ENCODE measurements at regions not wholly inside any gene's neighbourhood (a gene's known extent, or its start where the extent isn't known, plus 50 kb on each side); places are given as distances from the start of the nearest gene placed in this dataset.

- ChIA-PET CTCF (no interaction called here), SMC1A (ENCODE audit: uncharacterized antibody, unreplicated experiment) (no interaction called here), POLR2A (no interaction called here), RAD21 (ENCODE audit: unreplicated experiment) (no interaction called here)
- no peak for ATAC-seq
- Histone ChIP-seq H3K4me2 (ENCODE audit: control insufficient read depth, insufficient read depth) (no peak overlapping the region), H2AFZ (ENCODE audit: control insufficient read depth, low read depth, low read length) (no peak overlapping the region), H3K36me3 (ENCODE audit: control insufficient read depth in 2 of 2, insufficient read depth in 2 of 2, low read length in 1 of 2) (no peaks in the 10 kb centered on the region), H3K27me3 (replicated peaks in 1 of 2; ENCODE audit: control insufficient read depth in 2 of 2, insufficient read depth in 2 of 2, low read length in 1 of 2) (no peaks in the 10 kb centered on the region), H3K27ac (ENCODE audit: control insufficient read depth, insufficient read depth) (no peak overlapping the region), H3K9me3 (replicated peaks; ENCODE audit: control insufficient read depth, insufficient read depth, low read length) (no peaks in the 10 kb centered on the region), H4K20me1 (ENCODE audit: control insufficient read depth, insufficient read depth) (no peaks in the 10 kb centered on the region), H3K4me1 (ENCODE audit: control insufficient read depth, insufficient read depth, low read length) (no peaks in the 10 kb centered on the region), H3K9ac (ENCODE audit: control insufficient read depth, insufficient read depth, low read length) (no peak overlapping the region), H3K4me3 (no peak overlapping the region), H3K79me2 (ENCODE audit: control insufficient read depth, insufficient read depth, low read length) (no peaks in the 10 kb centered on the region)
- DNase-seq (ENCODE audit: low read depth, low spot score): no peak
- in situ Hi-C loops (cut with MboI): no loop called here
- no TSS peak for BruUV-seq (replicated peaks)
- TF ChIP-seq RAD21 (IDR thresholded peaks at IDR 0.05; ENCODE audit: insufficient read depth, low read depth, low read length) (0 out of 2 replicates have a peak, but pooled peaks have one; percentile 14), ZBED1 (IDR thresholded peaks at IDR 0.05; ENCODE audit: borderline replicate concordance) (no peak)
- no peak for FAIRE-seq
- WGBS (ENCODE audit: insufficient coverage, insufficient replicate concordance, low lambda C conversion rate, missing lambda C conversion rate): 71% methylated on average over 5 of the region's 5 CpGs
- intact Hi-C loops (cut with micrococcal nuclease; ENCODE audit: unreplicated experiment): no loop called here
These were observed 416.5 kb upstream of the GYPC start for GRCh38 chr2:126239320-126239955.

GRCh38 chr2:126241001-126241400 lies 415.0 kb upstream of the GYPC start:
- CTCF ChIA-PET: no interaction called here
- intact Hi-C loops (cut with micrococcal nuclease; ENCODE audit: unreplicated experiment): no loop called here
- Histone ChIP-seq H3K4me2 (ENCODE audit: control insufficient read depth, insufficient read depth) (no peak overlapping the region), H2AFZ (ENCODE audit: control insufficient read depth, low read depth, low read length) (no peak overlapping the region), H3K36me3 (ENCODE audit: control insufficient read depth in 2 of 2, insufficient read depth in 2 of 2, low read length in 1 of 2) (no peaks in the 10 kb centered on the region), H4K20me1 (ENCODE audit: control insufficient read depth, insufficient read depth) (no peaks in the 10 kb centered on the region), H3K79me2 (ENCODE audit: control insufficient read depth, insufficient read depth, low read length) (no peaks in the 10 kb centered on the region), H3K9ac (ENCODE audit: control insufficient read depth, insufficient read depth, low read length) (no peak overlapping the region), H3K4me1 (ENCODE audit: control insufficient read depth, insufficient read depth, low read length) (no peaks in the 10 kb centered on the region), H3K9me3 (replicated peaks; ENCODE audit: control insufficient read depth, insufficient read depth, low read length) (no peaks in the 10 kb centered on the region), H3K4me3 (no peak overlapping the region), H3K27me3 (replicated peaks in 1 of 2; ENCODE audit: control insufficient read depth in 2 of 2, insufficient read depth in 2 of 2, low read length in 1 of 2) (no peaks in the 10 kb centered on the region), H3K27ac (ENCODE audit: control insufficient read depth, insufficient read depth) (no peak overlapping the region)
- FAIRE-seq (no peak), ATAC-seq (no peak), DNase-seq (ENCODE audit: low read depth, low spot score) (no peak)
- RAD21 ChIA-PET (ENCODE audit: unreplicated experiment): no interaction called here
- TF ChIP-seq NR2C2 (IDR thresholded peaks at IDR 0.05; ENCODE audit: borderline replicate concordance, control insufficient read depth, insufficient read length, low read depth) (no peak), STAT3 (IDR thresholded peaks at IDR 0.05; ENCODE audit: low read depth, low read length) (no peak)
- SMC1A ChIA-PET (ENCODE audit: uncharacterized antibody, unreplicated experiment): no interaction called here
- WGBS (ENCODE audit: insufficient coverage, insufficient replicate concordance, low lambda C conversion rate, missing lambda C conversion rate): 9% methylated on average over 2 of the region's 2 CpGs
- in situ Hi-C loops (cut with MboI): no loop called here
- POLR2A ChIA-PET: no interaction called here
- no TSS peak for BruUV-seq (replicated peaks)

Data from GM12878 (cell line).